Epidermal melanocyte (primary cell): ENCODE measurements at regions not wholly inside any gene's neighbourhood (a gene's known extent, or its start where the extent isn't known, plus 50 kb on each side); places are given as distances from the start of the nearest gene placed in this dataset.
"Not testable (repeated sequence)": the region's sequence is repeated elsewhere in the genome, so short reads cannot be mapped to it uniquely, and the experiment has no call there.

ENCODE experiments used
- DNase-seq: peaks from one replicate; pipeline ENCODE4 v3.0.0; 2011; ENCODE audit warnings: low spot score; ENCODE audit not compliant: insufficient read length

DNA sequence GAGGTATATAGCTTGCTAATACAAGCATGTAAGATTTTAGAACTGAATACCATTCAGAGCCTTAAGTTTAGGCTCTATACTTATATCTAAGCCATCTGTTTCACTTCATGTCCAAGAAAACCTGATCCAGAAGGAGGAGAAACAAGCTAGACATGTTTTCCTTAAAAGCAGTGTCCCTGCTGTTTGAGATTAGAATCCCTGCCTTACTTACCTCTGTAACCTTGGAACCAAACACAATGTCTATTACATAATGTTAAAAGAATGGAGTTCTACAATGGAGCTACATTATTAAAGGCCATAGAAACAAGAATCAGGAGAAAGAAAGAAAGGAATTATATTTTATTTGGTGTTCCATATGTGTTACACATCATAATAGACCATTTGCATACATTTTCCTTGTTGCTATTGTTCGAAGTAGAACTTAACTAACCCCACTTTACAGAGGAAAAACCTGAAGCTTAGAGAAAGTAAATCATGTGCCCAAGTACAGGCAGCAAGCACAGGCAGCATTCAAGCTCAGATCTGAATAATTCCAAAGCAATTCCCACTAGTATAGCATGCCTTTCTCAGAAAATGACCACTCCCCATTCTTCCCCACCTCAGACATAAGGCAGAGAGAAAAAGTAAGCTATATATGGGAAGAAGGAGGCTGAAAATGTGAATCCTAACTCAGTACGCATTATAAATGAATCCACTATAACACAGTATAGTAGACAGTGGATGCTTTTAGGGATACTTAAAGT is 380.1 kb upstream of the SPAG17 start:
- DNase-seq, result no peak

GRCh38 chr1:118563981-118564951 is 379.2 kb upstream of the SPAG17 start:
- DNase-seq, result no peak

DNA sequence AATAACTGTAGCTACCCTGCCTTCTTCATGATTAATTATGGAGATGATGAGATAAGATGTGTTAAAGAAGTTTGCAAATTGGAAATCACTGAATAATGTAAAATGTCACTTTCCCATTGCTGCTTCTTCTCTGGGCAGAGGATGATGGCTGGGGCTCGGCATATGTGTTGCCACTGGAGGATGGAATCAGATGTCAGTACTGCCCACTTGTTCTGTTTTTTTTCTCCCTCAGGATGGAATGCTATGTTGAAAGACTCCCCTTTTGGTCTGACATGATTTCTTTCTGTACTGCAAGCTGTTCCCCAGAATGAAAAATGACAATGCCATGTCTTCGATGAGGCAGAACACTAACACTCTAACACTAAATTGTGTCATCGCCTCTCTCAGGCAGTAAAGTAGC is 373.9 kb upstream of the SPAG17 start:
- no peak for DNase-seq

GRCh38 chr1:118556936-118557335 is 371.9 kb upstream of the SPAG17 start:
- DNase-seq, result no peak

- no peak for DNase-seq
These were observed 370.6 kb upstream of the SPAG17 start for GRCh38 chr1:118555638-118556037.

GRCh38 chr1:118535901-118536300 is 350.9 kb upstream of the SPAG17 start:
- no peak for DNase-seq

- DNase-seq, result not testable (repeated sequence)
These were observed 326.9 kb upstream of the SPAG17 start for GRCh38 chr1:118511922-118512321.

DNA sequence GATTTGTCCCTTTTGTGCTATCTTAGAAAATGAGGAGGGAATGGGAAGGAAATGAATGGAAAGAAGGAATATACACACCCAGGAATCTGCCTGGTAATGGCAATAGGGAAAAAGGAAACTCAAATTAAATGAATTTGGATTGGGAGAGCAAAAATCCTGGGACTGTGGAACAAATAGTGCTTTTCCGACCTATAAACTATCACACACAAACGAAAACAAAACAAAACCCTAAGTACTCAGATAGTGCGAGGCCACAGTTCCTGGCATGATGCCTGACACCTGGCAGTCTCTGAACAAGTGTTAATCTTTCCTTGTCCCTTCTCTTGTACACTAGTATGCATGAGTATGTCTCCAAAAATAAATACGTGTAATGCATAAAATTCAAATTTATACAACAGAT is 319.8 kb upstream of the SPAG17 start:
- no peak for DNase-seq

DNA sequence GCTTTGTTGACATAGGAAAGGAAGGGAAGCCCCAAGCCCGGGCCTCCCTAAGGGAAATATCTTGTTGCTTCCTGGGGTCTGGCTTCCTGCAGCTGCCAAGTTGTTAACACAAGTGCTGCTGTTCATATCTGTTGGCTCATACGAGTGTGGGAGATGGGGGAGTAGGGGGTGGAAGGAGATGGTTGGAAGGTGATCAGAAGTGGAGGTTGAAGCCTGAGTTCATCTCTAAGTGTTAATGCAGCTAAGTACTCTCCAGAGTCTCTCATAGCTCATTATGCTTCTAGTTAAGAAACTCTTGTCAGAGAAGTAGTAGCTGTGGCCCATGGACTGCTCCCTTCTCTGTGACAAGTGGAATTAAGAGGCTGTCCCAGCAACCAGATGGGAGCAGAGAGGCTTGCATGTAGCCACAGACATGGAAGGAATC is 319.2 kb upstream of the SPAG17 start:
- DNase-seq, result no peak

- no peak for DNase-seq
These were observed 318.7 kb upstream of the SPAG17 start for GRCh38 chr1:118503752-118504151.

- DNase-seq, result no peak
These were observed 310.0 kb upstream of the SPAG17 start for GRCh38 chr1:118494998-118495397.

DNA sequence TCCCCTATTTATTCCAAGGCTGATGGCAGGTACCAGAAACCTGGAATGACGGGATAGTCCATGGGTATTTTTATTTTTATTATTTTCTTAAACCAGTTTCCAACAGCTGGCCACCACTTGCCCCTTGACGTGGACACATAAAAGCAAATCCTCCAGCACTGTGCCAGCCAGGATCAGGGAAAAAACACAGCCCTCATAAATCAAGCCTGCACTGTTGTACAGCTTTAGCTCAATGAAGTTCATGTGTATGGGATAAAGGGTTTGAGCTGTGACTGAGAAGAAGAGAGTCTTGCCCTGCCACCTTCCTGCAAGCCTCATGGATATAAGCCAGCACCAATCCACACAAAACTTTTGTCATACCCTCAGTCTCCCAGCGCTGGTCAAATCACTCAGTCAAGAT is 303.8 kb upstream of the SPAG17 start:
- no peak for DNase-seq

DNA sequence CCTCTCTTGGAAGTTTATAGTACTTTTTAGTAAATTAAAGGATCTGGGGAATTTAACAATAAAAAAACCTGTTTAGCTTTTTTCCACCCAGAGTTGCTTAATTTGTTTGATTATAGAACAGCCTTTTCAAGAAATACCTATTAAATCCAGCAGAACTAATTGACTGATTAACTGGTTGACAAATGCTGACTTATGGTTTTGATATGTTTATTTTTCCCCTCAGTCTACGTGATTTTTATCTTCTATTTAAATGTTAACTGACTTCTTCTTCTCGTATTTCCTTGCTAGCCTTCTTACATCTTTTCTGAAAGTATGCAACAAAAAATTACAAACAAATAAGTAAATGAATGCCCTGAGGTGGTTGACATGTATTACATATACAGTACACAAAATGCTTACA is 302.9 kb upstream of the SPAG17 start:
- DNase-seq, result no peak

GRCh38 chr1:118487091-118487490 is 302.1 kb upstream of the SPAG17 start:
- DNase-seq, result no peak

DNA sequence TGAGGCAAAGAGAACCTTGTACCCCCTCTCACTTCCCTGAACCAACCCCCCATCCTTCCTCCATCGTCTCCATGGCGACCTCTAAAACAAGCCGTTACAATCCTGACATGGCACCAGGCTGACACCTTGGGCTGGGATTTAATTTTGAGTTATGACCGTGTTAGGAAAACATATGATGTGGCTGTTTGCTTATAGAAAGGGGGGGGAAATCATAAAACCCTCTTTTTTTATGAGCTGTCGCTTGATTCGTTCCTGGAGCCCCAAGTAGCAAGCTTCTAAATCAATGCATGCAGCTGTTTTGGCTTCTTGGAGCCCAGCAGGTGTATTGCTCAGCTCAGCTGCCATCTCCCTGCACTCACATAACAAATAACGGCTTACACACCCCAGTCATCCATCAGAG is 301.2 kb upstream of the SPAG17 start:
- no peak for DNase-seq

GRCh38 chr1:118485757-118486156 is 300.7 kb upstream of the SPAG17 start:
- DNase-seq, result no peak

DNA sequence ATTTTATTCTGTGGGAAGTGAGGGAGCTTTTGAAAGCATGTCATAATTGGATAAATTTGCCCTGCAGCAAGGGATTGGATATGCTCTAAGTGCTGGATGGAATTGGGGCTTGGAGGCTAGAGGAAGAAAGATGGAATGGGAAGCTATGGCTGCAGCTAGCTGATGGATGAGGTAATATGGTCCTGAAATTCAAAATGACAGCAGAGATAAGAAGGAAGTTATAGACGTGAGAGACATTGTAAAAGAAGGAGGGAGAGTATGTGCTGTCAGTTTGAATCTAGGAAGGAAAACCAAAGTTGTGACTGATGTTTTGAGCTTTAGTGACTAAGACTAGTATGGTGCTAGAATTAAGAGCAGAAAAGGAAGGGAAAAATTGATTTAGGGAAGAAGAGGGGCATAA is 299.9 kb upstream of the SPAG17 start:
- no peak for DNase-seq

- no peak for DNase-seq
These were observed 298.4 kb upstream of the SPAG17 start for GRCh38 chr1:118483245-118484006.

- no peak for DNase-seq
These were observed 296.1 kb upstream of the SPAG17 start for GRCh38 chr1:118481126-118481525.

DNA sequence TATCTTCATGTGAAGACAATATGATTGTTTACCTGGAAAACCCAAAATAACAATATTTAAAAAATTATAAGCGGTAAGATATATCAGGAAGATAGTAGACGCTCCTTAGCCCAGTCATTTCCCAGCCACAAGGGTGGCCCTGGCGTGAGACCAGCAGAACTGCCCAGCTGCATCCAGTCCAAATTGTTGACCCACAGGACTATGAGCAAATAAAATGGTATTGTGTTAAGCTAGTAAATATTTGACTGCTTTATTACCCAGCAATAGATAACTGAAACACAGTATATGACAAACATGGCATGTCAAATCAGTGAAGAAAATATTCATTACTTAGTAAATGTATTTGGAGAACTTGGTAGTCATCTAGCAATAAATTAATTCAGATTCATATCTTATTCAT is 294.3 kb upstream of the SPAG17 start:
- no peak for DNase-seq

DNA sequence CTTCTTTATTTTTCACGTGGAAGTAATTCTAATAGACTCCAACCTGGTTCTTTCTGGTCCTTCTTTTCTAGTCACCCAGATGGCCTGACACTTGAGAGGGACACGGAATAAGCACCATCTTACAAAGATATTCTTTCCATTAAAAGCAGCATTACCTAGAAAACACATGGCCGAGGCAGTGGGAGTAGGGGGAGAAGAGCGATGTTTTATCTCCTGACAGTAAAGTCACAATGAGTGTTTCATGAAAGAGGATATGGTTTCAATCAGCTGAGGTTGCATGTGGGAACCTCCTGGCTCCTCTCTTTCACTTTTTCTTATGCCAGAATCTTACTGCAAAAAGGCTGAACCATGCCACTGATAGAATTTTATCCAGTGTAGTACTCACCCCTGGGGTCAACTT is 288.8 kb upstream of the SPAG17 start:
- no peak for DNase-seq

- DNase-seq, result not testable (repeated sequence)
These were observed 279.4 kb upstream of the SPAG17 start for GRCh38 chr1:118464460-118464859.
